ENCODE measurements at regions not wholly inside any gene's neighbourhood (a gene's known extent, or its start where the extent isn't known, plus 50 kb on each side); places are given as distances from the start of the nearest gene placed in this dataset.

DNA sequence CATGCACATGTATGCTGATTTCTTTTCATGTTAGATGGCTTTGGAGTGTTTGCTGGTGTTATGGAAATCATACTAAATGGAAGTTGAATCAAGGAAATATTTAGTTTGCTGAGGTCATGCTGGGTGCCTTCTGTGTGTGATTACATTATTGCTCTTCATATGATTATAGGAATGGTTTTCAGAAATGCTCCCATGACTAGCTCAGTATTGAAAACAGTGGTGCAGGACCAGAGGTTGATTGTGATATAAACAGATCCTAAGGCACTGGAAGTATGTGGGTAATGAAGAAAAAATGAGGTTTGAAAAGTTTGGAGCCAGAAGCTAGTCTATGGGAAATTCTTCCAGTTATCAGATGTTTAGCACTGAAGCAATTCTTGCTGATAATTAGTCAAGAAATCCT lies 693.1 kb downstream of the UTRN start:
- TF ChIP-seq, protein P1, sequence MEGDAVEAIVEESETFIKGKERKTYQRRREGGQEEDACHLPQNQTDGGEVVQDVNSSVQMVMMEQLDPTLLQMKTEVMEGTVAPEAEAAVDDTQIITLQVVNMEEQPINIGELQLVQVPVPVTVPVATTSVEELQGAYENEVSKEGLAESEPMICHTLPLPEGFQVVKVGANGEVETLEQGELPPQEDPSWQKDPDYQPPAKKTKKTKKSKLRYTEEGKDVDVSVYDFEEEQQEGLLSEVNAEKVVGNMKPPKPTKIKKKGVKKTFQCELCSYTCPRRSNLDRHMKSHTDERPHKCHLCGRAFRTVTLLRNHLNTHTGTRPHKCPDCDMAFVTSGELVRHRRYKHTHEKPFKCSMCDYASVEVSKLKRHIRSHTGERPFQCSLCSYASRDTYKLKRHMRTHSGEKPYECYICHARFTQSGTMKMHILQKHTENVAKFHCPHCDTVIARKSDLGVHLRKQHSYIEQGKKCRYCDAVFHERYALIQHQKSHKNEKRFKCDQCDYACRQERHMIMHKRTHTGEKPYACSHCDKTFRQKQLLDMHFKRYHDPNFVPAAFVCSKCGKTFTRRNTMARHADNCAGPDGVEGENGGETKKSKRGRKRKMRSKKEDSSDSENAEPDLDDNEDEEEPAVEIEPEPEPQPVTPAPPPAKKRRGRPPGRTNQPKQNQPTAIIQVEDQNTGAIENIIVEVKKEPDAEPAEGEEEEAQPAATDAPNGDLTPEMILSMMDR (IDR thresholded peaks at IDR 0.05) = no peak
- ATAC-seq (ENCODE audit: insufficient number of reproducible peaks, low FRiP score, low read depth) = no peak

DNA sequence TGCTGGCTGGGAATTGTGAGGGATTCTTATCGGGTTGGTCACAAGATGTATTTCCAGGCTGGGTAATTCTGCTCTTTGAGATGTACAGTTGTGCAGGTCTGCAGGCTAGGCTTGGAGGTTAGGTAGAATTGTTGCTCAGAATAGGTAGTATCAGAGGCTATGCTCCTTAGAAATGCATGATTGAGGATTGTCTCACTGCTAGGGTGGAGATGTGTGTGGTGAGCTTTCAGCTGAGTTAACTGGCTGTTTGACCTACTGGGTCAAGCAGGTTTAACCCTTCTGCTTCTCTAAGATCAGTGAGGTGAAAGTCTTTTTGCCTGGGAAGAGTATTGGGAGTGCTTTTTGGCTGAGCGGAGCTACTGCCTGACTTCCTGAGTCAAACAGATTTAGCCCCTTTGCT lies 701.1 kb downstream of the UTRN start:
- Histone ChIP-seq H3K4me3 (no peak overlapping the region), H3K4me1 (ENCODE audit: control insufficient read depth in 1 of 2, low read depth in 2 of 2) (no peaks in the 10 kb centered on the region), H3K36me3 (no peaks in the 10 kb centered on the region), H3K27ac (no peak overlapping the region), H3K27me3 (replicated peaks; ENCODE audit: insufficient read depth) (no peaks in the 10 kb centered on the region), H3K9me3 (no peaks in the 10 kb centered on the region)
- ATAC-seq (ENCODE audit: insufficient number of reproducible peaks, low FRiP score, low read depth) (no peak), DNase-seq (ENCODE audit: low spot score) (no peak)
- TF ChIP-seq, protein P1 (IDR thresholded peaks at IDR 0.05) = no peak

More for the DNA sequence above, 693.1 kb downstream of the UTRN start:
- no peak overlapping the region for H3K4me3 ChIP-seq
- no peaks in the 10 kb centered on the region for H3K27me3 ChIP-seq (replicated peaks; ENCODE audit: insufficient read depth)
- H3K36me3 ChIP-seq = no peaks in the 10 kb centered on the region
- no peak for DNase-seq (ENCODE audit: low spot score)
- no peak overlapping the region for H3K27ac ChIP-seq
- H3K4me1 ChIP-seq (ENCODE audit: control insufficient read depth in 1 of 2, low read depth in 2 of 2) = no peaks in the 10 kb centered on the region
- H3K9me3 ChIP-seq = no peaks in the 10 kb centered on the region

DNA sequence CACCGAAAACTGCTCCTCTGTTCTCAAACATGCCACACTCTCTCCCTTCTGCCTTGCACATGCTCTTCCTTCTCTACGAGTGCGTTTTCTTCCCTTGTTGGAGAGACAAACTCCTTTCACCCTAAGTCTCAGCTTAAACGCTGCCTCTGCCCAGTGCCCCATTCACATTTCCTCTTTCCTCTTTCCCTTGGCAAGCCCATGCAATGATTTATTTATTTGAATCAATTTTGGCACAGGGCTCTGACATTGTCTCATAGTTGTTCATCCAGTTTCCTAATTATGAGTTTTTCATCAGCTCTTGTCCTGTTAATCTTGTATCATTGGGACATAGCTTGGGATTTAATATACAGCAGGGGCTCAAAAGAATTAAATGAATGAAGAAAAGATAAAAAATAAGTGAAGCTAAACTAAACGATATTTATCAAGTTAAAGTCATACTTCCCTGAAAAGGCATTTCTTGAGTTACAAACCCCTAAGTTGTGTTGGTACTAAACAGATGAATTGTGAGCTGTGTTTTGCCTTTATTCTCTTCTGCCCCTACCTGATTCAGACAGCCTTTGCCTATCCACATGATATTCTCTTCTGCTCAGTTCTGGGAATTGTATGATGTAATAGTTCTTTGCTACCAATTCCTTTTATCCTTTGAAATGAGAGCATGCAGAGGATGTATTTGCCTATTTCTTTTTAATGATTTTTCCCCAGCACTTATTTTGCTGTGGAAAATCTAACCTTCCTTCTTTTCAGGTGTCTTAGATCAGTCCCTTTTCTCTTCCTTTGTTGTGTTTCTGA lies 704.4 kb downstream of the UTRN start:
- H3K36me3 ChIP-seq = no peaks in the 10 kb centered on the region
- no peak for ATAC-seq (ENCODE audit: insufficient number of reproducible peaks, low FRiP score, low read depth)
- TF ChIP-seq, protein P1 (IDR thresholded peaks at IDR 0.05) = no peak
- H3K27me3 ChIP-seq (replicated peaks; ENCODE audit: insufficient read depth) = no peaks in the 10 kb centered on the region
- DNase-seq (ENCODE audit: low spot score) = no peak
- no peak overlapping the region for H3K4me3 ChIP-seq
- H3K27ac ChIP-seq = no peak overlapping the region
- H3K9me3 ChIP-seq = no peaks in the 10 kb centered on the region
- no peaks in the 10 kb centered on the region for H3K4me1 ChIP-seq (ENCODE audit: control insufficient read depth in 1 of 2, low read depth in 2 of 2)

DNA sequence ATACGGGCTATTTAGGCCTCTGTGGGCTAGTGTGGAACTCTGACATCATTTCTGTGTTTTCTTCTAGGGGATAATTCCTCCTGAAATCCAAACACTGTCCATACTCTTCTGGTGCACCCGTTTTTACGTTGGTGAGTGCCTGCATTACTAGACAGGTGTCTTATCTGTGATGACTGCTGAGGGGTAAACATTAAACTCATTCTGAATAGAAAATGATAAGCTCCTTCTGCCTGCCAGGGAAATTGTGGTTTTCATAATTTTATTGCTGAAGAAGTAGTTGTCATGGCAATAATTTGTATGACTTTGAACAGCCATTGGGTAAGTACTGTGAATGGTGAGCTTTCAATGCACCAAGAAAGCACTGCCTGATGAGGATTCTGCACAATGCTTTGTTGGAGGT lies 705.6 kb downstream of the UTRN start:
- no peak for DNase-seq (ENCODE audit: low spot score)
- no peaks in the 10 kb centered on the region for H3K27me3 ChIP-seq (replicated peaks; ENCODE audit: insufficient read depth)
- TF ChIP-seq, protein P1 (IDR thresholded peaks at IDR 0.05) = no peak

DNA sequence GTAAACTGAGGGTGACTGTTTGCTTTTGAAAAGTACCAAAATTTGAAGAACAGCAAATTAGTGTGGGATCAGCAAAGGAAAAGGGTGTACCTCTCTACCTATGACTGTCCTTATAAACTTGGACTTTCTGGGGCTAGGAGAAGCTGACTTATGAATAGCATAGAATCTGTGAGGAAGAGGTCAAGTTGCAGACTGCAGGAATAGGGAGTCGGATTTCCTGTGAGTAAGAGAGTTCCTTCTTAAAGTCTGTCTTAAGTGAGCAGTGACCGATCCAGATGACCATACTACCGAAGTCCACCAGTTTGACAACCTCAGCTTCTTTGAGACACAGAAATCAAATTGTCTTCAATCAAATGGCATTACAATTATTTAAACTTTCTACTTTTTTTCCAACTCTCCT lies 708.7 kb downstream of the UTRN start:
- ATAC-seq (ENCODE audit: insufficient number of reproducible peaks, low FRiP score, low read depth) (no peak), DNase-seq (ENCODE audit: low spot score) (no peak)
- Histone ChIP-seq H3K9me3 (no peaks in the 10 kb centered on the region), H3K4me3 (no peak overlapping the region), H3K4me1 (ENCODE audit: control insufficient read depth in 1 of 2, low read depth in 2 of 2) (no peaks in the 10 kb centered on the region), H3K27ac (no peak overlapping the region), H3K27me3 (replicated peaks; ENCODE audit: insufficient read depth) (no peaks in the 10 kb centered on the region), H3K36me3 (no peaks in the 10 kb centered on the region)
- TF ChIP-seq, protein P1 (IDR thresholded peaks at IDR 0.05) = no peak

More for the DNA sequence above, 705.6 kb downstream of the UTRN start:
- no peaks in the 10 kb centered on the region for H3K36me3 ChIP-seq
- H3K4me1 ChIP-seq (ENCODE audit: control insufficient read depth in 1 of 2, low read depth in 2 of 2) = no peaks in the 10 kb centered on the region
- H3K27ac ChIP-seq = no peak overlapping the region
- no peaks in the 10 kb centered on the region for H3K9me3 ChIP-seq
- H3K4me3 ChIP-seq = no peak overlapping the region
- no peak for ATAC-seq (ENCODE audit: insufficient number of reproducible peaks, low FRiP score, low read depth)
